NT2/D1 (cell line): ENCODE measurements at regions not wholly inside any gene's neighbourhood (a gene's known extent, or its start where the extent isn't known, plus 50 kb on each side); places are given as distances from the start of the nearest gene placed in this dataset.

Experiments
- YY1 ChIP-seq: IDR thresholded peaks from 2 replicates; pipeline ENCODE4 v1.6.1; 2011; ENCODE audit not compliant: insufficient read length, insufficient read depth
- ZNF274 ChIP-seq: IDR thresholded peaks from 2 replicates; pipeline ENCODE4 v1.6.1; 2011; ENCODE audit warnings: mild to moderate bottlenecking, low read depth, low read length

DNA sequence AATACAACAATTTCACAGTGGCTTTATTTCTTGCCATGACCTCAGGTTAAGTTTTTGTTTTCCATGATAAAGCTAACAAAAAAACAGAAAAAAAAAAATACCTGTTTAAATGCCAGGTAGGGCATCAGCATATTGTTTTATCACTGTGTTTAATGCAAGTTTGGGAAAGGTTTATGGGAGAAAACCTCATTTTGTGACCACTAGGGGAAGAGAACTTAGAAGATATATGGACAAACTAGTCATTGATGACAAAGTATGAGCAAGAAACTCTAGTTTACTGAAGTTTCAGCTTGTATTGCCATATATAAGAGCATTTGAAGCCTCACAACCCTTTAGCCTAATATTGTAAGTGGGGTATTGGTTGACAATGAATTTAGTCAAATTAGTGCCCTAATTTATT is 1431.4 kb upstream of the CDH18 start:
- TF ChIP-seq YY1 (no peak), ZNF274 (no peak)
